ENCODE measurements at regions not wholly inside any gene's neighbourhood (a gene's known extent, or its start where the extent isn't known, plus 50 kb on each side); places are given as distances from the start of the nearest gene placed in this dataset.

- no peak for DNase-seq
Measured at GRCh38 chr17:77716289-77716926, 242.1 kb upstream of the TNRC6C start.

DNA sequence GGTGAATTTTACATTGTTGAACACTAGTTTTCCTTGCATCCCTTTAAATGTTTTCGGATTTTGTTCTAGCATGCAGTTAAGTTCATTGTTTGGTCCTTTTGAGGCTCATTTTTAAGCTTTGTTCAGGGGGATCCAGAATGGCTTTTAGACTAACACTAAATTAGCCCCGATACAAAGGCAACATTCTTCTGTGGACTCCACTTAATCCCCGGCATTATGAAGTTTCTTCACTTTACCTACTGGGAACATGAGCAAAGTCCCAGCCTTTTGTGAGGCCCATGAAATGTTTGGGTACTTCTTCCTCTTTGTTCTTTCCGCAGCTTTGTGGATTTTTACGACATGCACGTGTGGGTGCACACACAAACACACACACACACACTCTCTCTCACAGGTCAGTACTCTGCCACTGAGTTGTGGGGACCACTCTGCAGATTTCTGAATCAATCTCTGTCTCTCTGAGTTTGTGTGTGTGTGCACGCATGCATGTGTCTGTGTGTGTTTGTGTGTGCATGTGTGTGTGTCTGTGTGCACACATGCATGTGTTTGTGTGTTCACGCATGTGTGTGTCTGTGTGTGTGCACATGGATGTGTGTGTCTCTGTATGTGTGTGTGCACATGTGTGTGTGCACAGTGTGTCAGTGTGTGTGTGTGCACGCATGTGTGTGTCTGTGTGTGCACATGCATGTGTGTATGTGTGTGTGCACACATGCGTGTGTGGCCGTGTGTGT lies 240.4 kb upstream of the TNRC6C start:
- no peak for DNase-seq

GRCh38 chr17:77718669-77718961 lies 239.9 kb upstream of the TNRC6C start:
- DNase-seq: no peak

DNA sequence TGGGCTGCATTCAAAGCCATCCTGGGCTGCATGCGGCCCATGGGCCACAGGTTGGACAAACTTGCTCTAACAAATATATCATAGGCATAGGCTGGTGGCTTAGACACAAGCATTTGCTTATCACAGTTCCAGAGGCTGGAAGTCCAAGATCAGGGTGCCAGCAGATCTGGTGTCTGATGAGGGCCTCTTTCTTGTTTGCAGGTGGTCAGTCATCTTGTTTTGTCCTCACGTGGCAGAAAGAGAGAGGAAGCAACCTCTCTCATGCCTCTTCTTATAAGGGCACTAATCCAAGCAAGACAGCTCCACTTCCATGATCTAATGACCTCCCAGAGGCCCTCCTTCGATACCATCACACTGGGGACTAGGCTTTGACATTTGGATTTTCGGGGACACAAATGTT lies 238.7 kb upstream of the TNRC6C start:
- no peak for DNase-seq

GRCh38 chr17:77720946-77721845 lies 237.3 kb upstream of the TNRC6C start:
- DNase-seq: no peak

DNA sequence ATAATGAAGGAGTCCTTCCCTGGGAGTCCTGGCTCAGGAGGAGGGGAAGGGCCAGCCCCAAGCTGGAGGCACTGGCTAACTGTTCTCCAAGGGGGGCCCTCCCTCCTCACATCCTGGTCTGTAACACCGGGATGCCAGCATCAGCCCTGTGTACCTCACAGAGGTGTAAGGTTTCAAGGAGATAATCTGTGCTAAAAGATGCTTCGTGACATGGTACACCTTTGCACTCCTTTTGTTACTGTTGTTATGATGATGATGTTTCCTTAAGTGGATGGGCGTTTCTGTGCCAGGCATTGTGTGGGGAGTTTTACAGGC lies 236.7 kb upstream of the TNRC6C start:
- DNase-seq: no peak

- no peak for DNase-seq
Measured at GRCh38 chr17:77722366-77722765, 236.1 kb upstream of the TNRC6C start.

GRCh38 chr17:77723071-77723908 lies 235.2 kb upstream of the TNRC6C start:
- no peak for DNase-seq

DNA sequence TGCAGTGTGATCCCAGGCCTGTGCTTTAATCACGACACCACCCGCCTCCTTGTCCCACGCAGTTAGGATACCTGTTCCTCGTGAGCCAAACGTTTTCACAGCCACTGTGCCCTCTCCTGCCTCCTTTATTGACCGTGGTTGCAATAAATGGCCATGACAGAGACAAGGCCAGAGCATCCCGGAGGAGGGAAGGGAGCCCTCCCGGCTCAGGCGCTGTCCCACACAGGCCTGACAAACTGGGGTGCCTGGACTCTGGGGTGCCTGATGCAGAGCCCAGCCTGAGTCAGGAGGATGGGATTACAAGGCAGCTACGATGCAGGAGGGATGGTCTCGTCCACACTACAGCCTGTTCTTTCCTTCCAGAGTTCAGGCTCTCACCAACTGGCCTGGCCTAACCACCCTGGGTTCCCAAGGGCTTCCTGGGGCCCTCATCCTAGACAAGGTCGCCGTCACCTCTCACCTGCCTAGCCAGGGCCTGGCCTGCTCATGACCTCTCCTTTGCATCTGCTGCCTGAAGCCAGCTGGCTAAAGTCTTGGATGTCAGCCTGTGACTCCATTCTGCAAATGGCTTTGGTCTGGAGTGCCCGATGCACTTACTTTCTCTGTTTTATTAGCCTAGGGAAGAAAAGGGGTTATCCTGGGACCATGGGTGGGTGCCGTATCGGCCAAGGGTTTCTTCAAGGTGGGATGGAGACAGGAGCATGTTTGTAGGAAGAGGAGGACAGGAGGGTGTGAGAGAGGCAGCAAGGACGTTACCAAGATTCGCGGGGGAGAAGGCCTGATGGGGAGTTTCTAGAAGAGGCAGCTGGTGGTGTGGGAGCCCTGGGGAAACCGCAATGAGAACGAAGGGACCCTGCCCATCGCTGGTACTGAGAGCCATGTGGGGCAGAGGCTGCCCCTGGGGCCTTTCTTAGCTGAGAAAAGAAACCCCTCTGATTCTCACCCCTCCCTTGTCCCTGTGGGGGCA lies 234.3 kb upstream of the TNRC6C start:
- no peak for DNase-seq

- DNase-seq: no peak
Measured at GRCh38 chr17:77724876-77725615, 233.5 kb upstream of the TNRC6C start.

DNA sequence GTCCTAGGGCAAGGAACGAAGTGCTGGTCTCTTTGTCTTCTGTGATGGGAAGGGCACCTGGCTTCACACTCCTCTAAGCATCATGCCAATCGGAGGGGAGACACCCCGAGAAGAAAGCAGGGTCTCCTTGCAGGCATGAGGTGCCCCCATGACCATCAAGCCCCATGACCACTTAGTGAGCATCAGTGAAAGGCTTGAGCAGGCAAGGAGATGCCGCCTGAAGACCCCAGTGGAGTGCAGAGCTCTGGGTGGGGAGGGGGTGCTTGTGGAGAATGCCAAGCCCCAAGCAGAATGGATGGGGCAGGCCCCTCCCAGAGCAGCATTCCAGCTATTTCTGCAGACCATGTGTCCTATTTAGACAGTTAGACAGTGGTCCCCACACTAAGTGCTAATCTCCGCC lies 232.7 kb upstream of the TNRC6C start:
- DNase-seq: no peak

GRCh38 chr17:77726549-77727006 lies 231.9 kb upstream of the TNRC6C start:
- no peak for DNase-seq

DNA sequence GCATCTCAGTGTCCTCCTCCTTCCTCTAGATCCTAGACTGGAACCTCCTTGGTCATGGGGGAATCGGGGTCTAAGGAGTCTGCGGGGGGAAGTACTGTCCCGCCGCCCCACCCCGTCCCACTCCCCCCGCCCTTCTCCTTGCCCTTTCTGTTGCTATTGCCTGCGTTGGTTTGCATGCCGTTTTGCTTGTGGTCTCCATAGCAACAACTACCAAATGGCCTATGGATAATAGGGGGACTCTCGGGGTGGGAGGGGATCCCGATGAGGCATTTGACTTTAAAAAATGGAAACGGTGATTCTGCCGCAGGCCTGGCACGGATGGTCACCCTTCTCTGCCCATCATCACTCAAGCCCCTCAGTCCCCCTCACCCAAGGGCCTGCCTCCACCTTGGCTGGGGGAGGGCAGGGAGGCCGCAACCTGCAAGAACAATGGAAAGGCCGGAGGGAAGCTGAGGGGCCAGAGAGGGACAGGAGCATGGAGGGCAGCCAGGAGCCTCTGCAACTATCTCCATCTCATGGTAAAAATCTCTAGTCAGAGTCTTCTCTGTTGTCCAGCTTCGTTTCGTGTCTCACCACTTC lies 231.4 kb upstream of the TNRC6C start:
- no peak for DNase-seq

- no peak for DNase-seq
Measured at GRCh38 chr17:77728474-77728795, 230.1 kb upstream of the TNRC6C start.

GRCh38 chr17:77728871-77729270 lies 229.6 kb upstream of the TNRC6C start:
- DNase-seq: no peak

DNA sequence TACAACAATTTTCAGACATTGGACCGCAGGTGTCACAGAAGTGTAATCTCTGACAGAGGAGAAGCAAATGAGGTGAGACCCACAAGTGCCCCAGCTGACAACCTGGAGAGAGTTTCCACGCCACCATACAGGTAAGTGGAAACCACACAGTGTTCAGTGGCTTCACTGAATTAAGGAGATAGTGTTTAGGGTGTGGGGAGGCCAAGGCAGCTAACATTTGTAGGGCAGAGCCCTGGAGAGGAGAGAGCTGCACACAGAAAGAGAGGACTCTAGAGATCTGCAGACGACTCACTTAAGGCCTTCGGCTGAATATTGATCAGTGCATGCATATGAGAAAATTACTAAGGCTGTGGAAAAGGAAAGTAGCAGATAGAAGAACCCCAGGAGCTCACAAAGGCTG lies 228.9 kb upstream of the TNRC6C start:
- DNase-seq: no peak

- no peak for DNase-seq
Measured at GRCh38 chr17:77730376-77730775, 228.1 kb upstream of the TNRC6C start.

- no peak for DNase-seq
Measured at GRCh38 chr17:77733576-77734296, 224.8 kb upstream of the TNRC6C start.

DNA sequence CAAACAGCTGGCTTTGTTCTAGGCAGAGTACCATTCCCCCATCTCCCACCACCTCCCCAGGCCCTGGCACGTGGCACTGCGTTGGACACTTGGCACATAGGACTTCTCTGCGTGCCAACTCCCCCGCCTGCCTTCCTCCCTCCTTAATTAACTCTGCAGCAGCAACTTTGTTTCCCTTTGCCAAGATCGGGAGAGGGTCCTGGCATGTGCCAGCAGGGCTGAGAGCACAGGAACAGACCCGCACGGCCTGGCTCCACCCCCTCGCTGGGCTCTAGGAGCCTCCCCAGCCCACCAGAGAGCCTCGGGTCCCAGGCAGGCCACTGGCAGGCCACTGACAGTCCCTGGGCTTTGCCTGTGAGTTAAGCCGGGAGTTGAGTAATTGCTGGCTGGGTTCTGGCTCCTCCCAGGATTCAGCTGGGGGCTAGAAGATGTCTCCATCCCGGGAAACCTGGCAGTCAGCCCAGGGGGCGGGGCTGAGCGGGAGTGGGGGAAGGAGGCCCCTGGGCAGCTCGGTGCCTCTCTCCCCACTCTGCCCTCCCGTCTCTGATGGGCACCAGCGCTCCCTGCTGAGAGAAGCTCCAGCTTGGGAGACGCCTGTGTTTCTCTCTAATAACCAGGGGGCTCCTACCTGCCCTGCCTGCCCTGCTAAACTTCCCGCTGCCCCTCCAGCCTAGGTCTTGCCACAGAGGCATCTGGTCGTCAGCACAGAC lies 224.0 kb upstream of the TNRC6C start:
- no peak for DNase-seq

All from inflammatory macrophage (primary cell).